Neutrophil (primary cell): ENCODE measurements at regions not wholly inside any gene's neighbourhood (a gene's known extent, or its start where the extent isn't known, plus 50 kb on each side); places are given as distances from the start of the nearest gene placed in this dataset.

ENCODE experiments used
- H3K27ac ChIP-seq: fragments of 200-600 bp; sonication (generic); 2 replicates; pipeline ENCODE4 v1.5.1; 2016; ENCODE audit warnings: mild to moderate bottlenecking, moderate library complexity
- H3K27me3 ChIP-seq: fragments of 200-600 bp; sonication (generic); 2 replicates; pipeline ENCODE4 v1.6.0; 2016; ENCODE audit warnings: mild to moderate bottlenecking
- H3K36me3 ChIP-seq: fragments of 200-600 bp; sonication (generic); 2 replicates; pipeline ENCODE4 v1.5.1; 2017
- H3K4me1 ChIP-seq, 2 experiments: fragments of 200-600 bp in 1 of 2; sonication (generic) in 1 of 2; 1 replicate in 1 of 2; 2 replicates in 1 of 2; pipeline versions ENCODE4 v1.5.1 to v1.6.1; 2013 to 2016; ENCODE audit warnings: low read depth in 1 of 2, low read length in 1 of 2, mild to moderate bottlenecking in 1 of 2, moderate library complexity in 1 of 2; ENCODE audit not compliant: control insufficient read depth in 1 of 2, insufficient read depth in 1 of 2
- H3K4me3 ChIP-seq, 2 experiments: fragments of 200-600 bp in 1 of 2; sonication (generic) in 1 of 2; 1 replicate in 1 of 2; 2 replicates in 1 of 2; pipeline ENCODE4 v1.5.1; 2013 to 2016; ENCODE audit warnings: low read depth in 1 of 2, low read length in 1 of 2, mild to moderate bottlenecking in 1 of 2, moderate library complexity in 1 of 2
- H3K9me3 ChIP-seq: fragments of 200-600 bp; sonication (generic); 2 replicates; pipeline ENCODE4 v1.5.1; 2016
- CTCF ChIP-seq: fragments of 200-600 bp; sonication (generic); IDR thresholded peaks from 2 replicates; pipeline ENCODE4 v1.5.1; 2016; ENCODE audit warnings: antibody characterized with exemption

GRCh38 chr4:164613256-164613655 is 140.7 kb upstream of the SMIM31 start:
- Histone ChIP-seq H3K27me3 (no peaks in the 10 kb centered on the region), H3K4me3 (no peak overlapping the region), H3K4me1 (no peaks in the 10 kb centered on the region), H3K9me3 (no peaks in the 10 kb centered on the region), H3K36me3 (no peaks in the 10 kb centered on the region), H3K27ac (no peak overlapping the region)
- TF ChIP-seq CTCF = no peak

DNA sequence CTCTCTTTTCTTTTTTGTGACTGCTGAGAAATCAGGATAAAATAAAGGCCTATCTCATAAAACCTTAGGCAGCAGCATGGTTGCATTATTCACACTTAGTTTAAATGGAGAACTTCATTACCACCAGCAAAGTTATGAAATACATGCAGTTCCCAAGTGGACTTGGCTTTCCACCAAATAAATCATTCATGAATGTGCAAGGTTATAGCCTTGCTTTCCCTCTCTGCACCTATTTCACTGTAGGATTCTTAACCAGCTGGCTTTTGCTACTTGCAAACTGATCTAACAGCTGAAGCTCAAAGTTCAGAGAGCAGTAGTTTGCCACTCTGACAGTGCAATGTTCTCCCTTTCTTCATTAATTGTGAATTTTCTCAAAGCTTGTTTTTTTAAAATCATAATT is 140.1 kb upstream of the SMIM31 start:
- Histone ChIP-seq H3K4me1 (no peaks in the 10 kb centered on the region), H3K27ac (no peak overlapping the region), H3K9me3 (no peaks in the 10 kb centered on the region), H3K27me3 (no peaks in the 10 kb centered on the region), H3K4me3 (no peak overlapping the region), H3K36me3 (no peaks in the 10 kb centered on the region)
- TF ChIP-seq CTCF = no peak

DNA sequence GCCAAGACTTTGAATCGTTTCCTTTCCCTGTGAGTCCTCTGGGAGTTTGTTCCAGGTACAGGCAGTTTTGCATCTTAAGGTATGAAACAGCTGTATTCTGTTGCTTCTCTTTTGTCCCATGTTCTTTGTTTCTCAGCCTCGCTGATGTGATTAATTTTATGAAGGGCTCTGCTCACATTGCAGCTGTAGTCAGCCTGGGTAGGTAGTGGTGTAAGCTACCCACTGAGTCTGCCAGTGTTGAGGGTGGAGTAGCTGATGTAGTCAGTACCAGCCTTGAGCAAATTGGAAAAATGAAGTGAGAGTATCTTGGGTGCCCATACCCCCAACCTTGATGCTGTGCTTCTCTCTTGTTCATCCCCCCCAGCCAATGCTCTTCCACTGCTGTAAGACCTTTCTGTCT is 139.6 kb upstream of the SMIM31 start:
- Histone ChIP-seq H3K27me3 (no peaks in the 10 kb centered on the region), H3K27ac (no peak overlapping the region), H3K4me3 (no peak overlapping the region), H3K9me3 (no peaks in the 10 kb centered on the region), H3K36me3 (no peaks in the 10 kb centered on the region), H3K4me1 (no peaks in the 10 kb centered on the region)
- no peak for TF ChIP-seq CTCF

- Histone ChIP-seq H3K27ac (no peak overlapping the region), H3K4me1 (no peaks in the 10 kb centered on the region), H3K4me3 (no peak overlapping the region), H3K27me3 (no peaks in the 10 kb centered on the region), H3K9me3 (no peaks in the 10 kb centered on the region), H3K36me3 (no peaks in the 10 kb centered on the region)
- no peak for TF ChIP-seq CTCF
Measured at GRCh38 chr4:164614999-164615398, 138.9 kb upstream of the SMIM31 start.

DNA sequence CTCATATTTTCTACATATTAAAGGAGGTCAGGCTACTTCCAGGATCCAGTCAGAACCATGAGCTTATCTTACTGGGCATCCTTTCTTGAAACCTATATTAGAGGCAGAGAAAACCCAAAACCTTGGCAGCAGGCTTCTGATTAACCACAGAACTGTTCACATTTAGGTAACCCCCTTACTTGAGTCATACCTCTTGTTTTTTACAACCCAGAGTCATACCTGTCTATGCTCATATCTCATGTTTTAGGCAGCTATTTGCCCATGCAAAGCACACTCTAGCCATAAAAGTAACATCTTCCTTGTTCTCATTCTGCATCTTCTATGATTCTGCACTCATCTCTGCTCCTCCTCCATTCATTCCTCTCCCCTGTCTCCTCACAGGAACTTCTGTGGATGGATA is 138.0 kb upstream of the SMIM31 start:
- Histone ChIP-seq H3K4me3 (no peak overlapping the region), H3K36me3 (no peaks in the 10 kb centered on the region), H3K27me3 (no peaks in the 10 kb centered on the region), H3K9me3 (no peaks in the 10 kb centered on the region), H3K4me1 (no peaks in the 10 kb centered on the region), H3K27ac (no peak overlapping the region)
- no peak for TF ChIP-seq CTCF

- no peak for TF ChIP-seq CTCF
- H3K27ac ChIP-seq = no peak overlapping the region
- no peaks in the 10 kb centered on the region for H3K9me3 ChIP-seq
- no peaks in the 10 kb centered on the region for H3K27me3 ChIP-seq
- H3K4me1 ChIP-seq = no peaks in the 10 kb centered on the region
- no peaks in the 10 kb centered on the region for H3K36me3 ChIP-seq
- H3K4me3 ChIP-seq = no peak overlapping the region
Measured at GRCh38 chr4:164616961-164617360, 137.0 kb upstream of the SMIM31 start.
